GM18907 (cell line): ENCODE measurements at regions not wholly inside any gene's neighbourhood (a gene's known extent, or its start where the extent isn't known, plus 50 kb on each side); places are given as distances from the start of the nearest gene placed in this dataset.

Experiments
- ATAC-seq: cut with Tn5 transposase; IDR thresholded peaks from one replicate; pipeline ENCODE4 v1.9.1; 2021; ENCODE audit warnings: mild to moderate bottlenecking, moderate library complexity; ENCODE audit not compliant: unreplicated experiment

DNA sequence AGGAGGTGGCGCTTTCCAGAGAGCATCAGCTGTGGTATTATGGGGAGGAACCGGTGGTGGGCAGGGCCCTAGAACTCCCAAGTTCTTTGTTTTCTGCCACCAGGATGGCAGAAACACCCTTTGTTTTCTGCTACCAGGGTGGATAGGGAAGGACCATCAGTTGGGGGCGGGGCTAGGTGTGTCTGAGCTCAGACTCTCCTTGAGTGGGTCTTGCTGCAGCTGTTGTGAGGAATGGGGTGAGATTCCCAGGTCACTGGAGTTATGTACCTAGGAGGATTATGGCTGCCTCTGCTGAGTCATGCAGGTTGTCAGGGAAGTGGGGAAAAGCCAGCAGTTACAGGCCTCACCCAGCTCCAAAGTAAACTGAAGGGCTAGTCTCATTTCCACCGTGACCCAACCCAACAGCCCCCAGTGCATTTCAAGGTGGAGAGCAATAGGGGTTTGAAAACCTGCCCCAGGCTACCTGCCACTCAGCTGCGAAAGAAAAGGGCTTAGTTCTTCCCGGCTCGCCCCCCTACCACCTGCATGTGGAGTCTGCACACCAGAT lies 167.8 kb upstream of the FAM241A start:
- ATAC-seq = no peak

DNA sequence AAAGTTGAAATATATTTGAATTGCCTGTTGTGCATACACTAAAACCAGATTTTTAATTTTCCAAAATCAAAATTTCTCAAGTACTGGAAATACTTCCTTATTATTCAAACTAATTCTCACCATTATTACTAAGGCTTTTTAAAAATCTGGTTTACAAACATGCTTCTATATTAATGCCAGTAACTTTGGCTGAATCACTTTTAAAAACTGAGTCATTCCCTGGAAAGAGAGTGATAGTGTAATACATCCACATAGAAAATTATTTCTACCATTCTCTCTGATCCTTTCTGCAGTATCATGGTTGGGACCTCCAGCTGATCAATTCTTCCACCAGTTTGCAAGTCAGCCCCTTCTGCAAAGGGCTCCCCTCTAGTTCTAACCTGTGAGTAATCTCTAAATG lies 165.3 kb upstream of the FAM241A start:
- ATAC-seq = no peak

DNA sequence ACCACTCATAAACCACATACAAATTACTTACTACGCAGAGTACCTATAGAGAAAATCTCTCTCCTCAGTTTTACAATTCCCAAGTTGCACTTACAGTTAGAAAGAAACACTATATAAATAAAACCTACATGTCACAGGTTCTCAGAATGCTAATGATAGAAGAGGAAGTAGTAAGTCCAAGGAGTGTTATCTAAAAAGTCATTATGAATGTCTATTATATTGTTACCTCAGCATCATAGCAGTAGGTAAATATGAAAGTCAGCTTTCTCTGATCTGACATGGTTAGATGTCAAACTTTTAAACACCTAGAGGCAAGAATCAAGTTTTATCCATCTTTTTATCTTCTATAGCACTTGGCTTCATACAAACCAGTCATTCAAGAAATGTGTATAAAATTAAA lies 163.2 kb upstream of the FAM241A start:
- ATAC-seq = no peak

DNA sequence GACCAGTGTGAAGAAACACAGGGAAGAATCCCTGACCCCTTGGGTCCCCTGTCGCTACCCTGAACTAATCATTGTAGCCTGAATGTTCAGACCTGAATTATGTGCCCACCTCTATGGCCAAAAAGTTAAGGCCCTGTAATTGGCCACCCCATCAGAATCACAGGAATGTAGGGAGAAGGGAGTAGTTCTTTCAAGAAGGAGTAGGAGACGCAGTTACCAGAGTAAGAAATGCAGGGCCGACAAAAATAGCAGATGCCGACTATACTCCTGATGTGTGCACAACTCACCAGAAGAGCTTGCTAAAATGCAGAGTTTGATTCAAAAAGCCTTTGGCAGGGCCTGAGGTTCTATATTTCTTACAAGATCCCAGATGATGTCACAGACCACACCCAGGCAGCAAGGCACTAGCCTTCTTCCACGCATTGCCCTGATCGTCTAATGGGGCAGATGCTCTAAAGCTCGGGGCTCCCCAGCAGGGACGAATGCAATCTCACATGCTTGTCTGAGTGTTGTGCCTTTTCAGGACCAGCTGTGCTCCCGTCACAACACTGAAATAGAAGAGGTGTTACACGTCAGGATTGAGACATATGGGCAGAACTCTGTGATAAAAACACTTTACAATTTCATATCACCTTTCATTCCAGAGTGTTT lies 161.0 kb upstream of the FAM241A start:
- ATAC-seq = no peak

DNA sequence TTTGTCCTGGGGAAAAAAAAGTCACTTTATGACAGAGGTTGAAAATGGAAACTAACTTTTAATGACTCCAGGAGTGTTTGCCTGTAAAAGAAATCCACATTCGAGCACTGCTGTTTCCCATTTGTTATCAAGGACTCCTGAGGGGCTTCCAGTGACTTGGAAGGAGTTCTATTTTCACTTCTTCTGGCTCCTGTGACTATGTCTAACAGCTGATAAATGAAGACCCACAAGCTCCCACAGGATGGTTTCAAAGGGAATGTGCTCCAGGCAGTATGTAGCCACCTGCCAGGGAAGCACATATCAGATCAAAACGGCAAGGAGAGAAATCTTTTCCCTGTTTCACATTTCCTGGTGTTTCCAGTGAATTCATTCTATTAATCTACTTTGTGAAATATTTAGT lies 159.8 kb upstream of the FAM241A start:
- no peak for ATAC-seq

DNA sequence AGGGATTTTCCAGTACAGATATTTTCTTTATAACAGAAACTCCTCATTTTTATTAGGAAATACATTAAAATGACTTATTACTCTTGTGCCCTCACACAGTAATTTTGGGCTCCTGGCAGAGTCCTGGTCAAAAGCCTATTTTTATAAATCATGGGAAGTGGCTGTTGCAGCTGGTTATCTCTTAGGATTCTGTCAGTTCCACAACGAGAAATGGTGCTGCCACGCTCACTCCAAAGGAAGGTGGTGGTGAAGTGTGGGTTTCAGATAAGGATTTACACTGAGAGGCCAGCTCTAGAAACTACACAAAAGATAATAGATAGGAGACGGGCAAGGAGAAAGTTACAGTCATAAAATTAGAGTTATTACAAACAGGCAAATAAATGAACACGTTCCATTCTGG lies 159.2 kb upstream of the FAM241A start:
- no peak for ATAC-seq

DNA sequence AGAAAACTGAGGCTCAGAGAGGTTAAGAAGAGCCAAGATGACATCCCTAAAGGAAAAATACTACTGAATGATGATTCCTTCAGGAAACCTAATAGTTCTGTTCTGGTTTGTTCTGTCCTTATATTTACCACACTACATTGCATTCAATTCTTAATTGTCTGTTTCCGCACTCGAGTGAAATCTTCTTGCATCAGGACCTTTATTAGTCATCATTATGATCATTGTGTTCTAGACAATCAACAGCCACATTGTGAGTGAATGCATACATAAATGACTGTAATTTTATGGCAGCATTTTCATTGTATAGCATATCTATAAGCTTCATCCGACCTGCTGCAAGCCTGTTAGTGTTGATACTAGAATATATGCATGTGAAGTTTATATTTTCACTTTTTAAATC lies 156.7 kb upstream of the FAM241A start:
- ATAC-seq = no peak

DNA sequence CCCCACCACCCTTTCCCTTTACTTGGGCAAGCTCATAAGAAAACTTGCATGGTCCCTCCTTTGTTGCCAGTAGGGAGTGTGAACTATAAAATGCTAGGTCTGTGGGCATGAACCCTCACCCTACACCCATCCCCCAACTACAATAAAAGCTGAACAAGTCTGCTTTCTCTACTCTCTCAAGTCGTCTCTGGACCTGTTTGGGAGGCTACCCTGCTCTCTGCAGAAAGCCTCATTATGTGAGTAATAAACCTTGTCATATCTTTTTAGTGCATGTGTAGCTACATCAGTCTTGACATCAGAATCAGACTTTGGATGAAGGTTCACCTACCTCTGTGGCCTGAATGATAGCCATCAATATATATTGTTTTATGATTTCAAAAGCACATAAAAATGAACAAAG lies 155.4 kb upstream of the FAM241A start:
- ATAC-seq = no peak

DNA sequence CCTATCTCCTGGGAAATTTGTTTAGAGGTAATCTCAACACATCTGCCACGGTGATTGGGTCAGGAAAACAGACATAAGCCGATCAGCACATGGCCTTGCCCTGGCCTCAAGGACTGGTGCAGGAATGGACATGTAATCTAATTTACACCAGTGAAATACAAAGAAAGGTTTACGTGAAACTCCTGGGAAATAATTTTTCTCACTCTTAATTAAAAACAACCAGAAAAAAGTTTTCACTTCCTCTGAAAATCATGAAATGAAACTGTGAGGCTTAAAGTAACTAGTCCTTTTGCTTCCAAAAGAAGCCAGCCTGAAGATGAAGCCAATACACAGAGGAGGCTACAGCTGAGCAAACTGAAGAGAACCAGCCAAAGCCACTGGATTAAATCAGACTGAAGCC lies 154.1 kb upstream of the FAM241A start:
- peak; percentile 93 for ATAC-seq

DNA sequence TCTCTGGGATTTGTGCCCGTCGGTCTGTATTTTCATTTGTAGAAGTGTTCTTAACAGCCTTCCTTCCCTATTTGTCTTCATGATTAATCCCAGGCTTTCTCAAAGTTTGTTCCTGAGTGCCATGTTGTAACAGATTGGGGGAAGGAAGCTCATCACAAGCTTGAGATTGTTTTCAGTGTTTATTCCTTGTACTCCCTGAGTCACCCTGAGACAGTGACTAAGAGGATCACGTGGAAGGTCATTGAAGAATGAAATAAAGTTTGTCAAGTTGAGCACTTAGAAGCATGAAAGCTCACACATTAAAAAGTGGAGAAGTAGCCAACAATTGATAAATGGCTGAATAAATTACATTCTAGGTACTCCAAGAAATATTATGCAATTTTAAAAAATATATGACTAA lies 153.5 kb upstream of the FAM241A start:
- ATAC-seq = peak; percentile 37

DNA sequence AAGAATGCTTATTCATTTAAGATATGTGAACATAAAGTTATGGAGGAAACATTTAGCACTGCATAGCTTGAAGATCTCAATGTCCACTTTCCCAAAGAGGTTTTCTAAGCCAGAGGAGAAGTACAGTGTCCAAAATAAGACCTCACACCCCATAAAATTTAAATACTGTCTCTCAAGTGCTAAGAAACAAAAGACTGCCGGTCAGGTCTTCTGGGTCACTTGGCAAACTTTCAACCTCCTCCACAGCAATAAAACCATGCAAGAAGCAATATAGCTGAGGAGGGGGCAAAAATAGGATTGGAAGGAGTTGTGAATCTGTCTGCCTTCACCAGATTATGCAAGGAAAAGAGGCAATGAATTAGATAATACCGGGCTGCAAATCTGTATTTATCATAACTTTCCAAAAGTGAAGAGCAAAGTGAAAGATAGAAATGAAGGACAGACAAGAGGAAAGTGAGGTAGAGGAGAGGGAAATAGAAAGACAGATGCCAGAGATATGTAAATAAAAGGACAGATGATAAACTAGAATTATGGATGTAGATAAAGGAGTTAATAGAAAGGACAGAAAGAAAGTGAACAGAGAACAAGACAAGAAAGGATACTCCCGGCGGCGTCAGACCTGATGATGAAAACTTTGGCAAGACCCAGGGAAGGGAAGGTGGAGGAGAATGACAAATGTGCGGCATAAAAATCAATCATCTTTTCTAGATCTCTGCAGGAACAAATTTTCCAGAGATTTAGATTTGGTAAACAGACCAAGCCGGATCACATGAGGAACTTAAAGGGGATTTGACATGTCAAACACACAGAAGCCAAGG lies 152.7 kb upstream of the FAM241A start:
- ATAC-seq = no peak

DNA sequence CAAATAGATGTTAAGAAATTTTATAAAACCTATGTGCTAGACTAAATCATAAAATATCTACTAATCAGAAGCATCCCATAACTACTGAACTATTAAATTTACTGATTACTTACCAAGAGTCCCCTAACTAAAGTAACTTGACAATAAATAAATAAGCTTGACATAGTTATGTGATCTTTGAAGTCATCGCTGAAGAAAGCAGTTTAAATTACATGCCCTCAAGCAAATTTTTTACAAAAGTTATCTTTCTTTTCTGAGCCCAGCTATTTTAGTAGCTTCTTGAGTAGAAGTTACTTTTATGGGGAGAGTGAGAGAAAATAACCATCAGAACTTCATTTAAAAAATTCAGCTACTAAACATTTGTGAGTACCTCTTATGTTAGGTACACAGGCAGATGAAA lies 150.9 kb upstream of the FAM241A start:
- ATAC-seq = no peak

DNA sequence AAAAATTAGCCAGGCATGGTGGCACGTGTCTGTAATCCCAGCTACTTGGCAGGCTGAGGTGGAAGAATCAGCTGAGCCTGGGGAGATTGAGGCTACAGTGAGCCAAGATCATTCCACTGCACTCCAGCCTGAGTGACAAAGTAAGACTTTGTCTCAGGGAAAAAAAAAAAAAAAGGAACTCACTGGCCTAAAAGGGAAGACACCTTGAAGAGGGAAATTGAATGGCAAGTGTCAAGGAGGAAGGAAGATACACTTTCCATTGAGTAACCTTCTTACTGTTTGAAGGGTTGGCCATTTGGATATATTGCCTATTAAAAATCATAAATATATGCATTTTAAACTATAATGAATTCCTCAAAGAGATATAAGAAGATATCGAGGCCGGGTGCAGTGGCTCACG lies 147.5 kb upstream of the FAM241A start:
- no peak for ATAC-seq

DNA sequence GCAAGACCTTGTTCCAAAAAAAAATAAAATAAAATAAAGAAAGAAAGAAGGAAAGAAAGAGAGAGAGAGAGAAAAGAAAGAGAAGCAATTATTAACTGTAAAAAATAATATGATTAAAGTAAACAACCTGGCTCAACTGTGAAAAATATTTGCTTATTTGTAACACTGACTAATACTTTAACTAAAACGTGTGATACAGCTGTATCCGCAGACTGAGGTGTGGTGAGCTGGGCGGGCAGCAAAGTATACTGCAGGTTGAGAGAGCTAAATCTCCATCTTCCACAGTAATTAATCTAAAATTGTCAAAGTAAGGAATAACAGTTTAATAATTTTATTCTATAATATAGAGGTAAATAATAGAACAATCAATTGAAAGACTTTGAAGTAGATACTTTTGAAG lies 145.5 kb upstream of the FAM241A start:
- no peak for ATAC-seq

DNA sequence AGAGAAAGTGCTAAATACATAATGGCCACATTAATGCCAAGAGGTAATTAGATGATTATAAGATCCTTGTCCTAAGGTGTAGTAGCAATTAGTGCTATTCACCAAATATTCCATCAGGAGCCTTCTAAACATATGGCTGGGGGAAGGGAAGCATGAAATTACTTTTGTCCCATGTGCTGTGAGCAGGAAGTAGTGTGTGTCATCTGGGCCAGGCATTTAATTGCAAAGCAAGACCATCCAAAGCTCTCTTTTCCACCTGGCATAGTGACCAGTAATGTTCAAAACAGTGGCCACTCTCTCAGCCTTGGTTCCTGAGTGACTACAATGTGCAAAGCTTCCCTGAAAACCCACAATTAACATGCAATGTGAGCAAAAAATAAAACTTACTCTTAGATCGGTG lies 144.2 kb upstream of the FAM241A start:
- no peak for ATAC-seq

DNA sequence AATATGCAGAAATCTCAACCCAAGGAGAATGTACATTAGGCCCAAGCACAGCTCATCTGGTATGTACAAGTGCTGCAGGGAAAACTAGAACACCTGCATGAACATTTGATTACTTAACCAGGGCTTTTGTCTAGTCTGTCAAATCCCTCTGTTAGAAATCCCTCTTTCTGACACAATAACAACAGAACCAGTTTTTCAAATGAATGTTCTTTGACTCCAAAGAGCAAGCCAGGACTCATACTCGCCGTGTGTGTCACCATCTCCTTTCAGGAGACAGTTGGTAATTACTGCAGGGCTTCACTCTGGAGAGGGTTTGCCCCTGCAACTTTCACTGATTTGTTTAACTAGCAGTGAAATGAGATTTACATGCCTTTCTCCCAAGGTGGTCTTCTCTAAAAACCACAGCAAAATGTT lies 143.0 kb upstream of the FAM241A start:
- ATAC-seq = no peak

DNA sequence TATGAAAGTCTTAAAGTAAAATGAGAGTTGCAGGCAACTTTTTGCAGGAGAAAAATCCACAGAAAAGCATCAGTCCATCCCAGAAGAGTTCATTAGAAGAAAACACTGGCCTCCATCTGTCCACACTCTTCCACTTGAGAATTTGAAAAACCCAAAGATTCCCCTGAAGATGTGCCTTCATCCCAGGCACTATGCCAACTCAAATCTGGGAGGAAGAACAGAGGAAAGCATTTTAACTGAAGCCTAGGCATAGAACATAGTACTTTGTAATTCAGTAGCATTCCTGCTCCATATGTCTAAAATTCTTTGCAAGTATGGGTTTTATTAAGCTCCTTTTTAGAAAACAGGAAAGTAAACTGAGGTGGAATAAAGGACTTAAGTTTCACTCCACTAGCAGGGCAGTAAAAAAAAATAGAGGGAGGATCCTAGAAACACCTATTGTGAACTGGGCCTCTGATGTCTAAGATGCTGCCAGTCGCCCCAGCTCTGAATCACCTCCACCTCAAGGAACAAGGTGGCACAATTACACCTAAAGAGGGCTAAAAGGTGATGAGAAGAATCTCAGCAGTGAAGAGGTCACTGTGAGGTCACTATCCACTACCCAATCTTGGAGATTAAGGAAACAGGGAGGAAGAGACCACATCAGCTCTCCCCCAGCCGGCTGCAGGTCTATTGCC lies 141.9 kb upstream of the FAM241A start:
- no peak for ATAC-seq

DNA sequence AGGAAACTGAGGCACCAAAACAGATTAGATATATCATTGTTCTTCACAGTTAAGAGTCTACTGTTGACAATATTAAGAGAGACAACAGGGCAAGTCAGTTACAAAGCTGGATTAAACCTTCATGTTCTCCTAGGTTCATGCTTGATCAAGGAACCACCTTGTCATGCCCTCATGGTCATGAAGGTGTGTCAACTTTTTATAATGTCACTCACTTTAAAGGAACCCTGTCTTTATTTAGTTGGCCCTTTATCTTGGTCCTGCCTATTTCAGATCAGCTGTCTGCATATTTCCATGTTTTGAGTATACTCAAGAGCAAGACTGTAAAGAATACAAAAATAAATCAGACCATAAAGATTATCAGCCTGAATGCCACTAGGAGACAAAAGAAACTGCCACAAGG lies 140.2 kb upstream of the FAM241A start:
- no peak for ATAC-seq

DNA sequence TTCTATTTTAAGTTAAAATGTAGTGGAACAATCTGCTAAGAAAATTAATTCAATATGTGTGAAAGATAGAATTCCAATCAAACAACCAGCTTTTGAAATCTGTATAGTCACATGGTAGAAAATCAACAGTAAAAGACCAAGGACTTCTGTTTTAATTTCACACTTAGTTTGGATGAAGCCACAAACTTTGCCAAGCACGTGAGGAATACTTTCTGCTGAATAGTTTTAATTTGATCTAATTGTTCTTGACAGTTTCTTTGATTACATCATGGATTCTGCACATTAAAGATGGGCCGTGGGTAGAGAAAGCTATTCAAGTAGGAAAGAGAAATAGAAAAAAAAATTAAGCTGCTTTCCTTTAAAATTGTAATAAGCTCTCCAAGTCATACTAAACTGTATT lies 137.9 kb upstream of the FAM241A start:
- ATAC-seq = no peak

DNA sequence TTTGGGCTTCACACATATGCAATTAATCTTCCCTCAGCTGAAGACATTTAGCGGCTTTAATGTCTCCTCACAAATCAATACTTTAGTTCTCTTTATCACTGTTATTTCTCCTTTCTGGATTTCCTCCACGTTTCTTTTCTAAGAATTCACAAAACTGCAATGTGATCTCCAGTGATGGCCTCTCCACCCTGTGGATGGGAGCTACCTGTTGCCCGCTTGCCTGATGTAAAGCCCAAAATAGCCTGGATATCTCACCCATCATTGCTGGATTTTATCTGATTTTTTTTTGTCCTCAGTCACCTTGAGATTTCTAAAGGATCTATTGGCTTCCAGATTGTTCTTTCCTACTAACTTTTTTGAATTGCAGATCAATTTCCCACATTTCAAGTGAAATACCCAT lies 129.3 kb upstream of the FAM241A start:
- no peak for ATAC-seq

DNA sequence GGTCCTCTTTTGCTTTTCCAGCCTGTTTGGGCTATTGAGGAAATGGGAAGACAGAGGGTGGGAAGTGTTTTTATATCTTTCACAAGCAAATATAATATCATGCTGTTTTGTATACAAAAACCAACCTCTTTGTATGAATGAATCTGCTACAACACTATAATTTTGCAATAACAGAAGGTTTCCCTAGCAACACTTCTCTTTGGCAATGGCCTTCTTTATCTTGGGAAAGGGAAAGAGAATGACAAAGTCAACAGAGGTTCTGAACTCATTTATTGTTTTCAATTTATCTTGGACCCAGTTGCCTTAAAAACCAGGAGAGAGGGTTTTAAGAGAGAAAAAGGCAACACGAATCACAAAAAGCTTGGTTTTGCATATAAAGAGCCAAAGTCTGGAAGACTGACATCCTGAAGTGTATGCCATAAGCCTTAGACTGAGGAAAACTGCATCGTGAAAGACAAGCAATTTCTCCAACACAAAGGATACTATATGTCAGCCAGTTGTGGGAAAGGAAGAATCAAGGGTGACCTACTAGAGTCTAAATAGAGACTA lies 121.8 kb upstream of the FAM241A start:
- no peak for ATAC-seq

DNA sequence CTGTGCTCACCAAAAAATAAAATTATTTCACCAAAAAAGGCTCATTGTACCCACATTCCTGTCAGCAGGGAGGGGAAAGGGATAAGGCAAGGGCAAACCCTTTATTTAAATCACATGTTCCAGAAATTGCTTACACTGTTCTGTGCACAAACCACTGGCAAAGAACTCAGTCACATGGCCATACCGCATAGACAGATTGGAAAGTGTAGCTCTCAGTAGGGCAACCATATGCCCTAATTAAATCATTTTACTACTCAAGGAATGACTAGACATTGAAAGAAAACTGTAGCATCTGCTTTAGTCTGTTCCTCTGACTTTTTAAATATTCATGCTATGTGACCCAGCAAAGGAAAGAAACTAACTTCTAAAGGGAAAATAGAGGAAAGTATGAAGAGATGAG lies 119.2 kb upstream of the FAM241A start:
- ATAC-seq = no peak
